ENCODE measurements at regions not wholly inside any gene's neighbourhood (a gene's known extent, or its start where the extent isn't known, plus 50 kb on each side); places are given as distances from the start of the nearest gene placed in this dataset.

GRCh38 chrX:25674776-25675175 lies 463.4 kb upstream of the MAGEB18 start:
- Histone ChIP-seq H3K27ac (ENCODE audit: low read depth, low read length, poor library complexity, severe bottlenecking) (no peak overlapping the region), H3K36me3 (ENCODE audit: insufficient read depth, low read length) (no peaks in the 10 kb centered on the region), H3K27me3 (ENCODE audit: insufficient read depth, low read length) (no peaks in the 10 kb centered on the region), H3K79me2 (ENCODE audit: insufficient read depth, low read length) (no peaks in the 10 kb centered on the region), H3K4me2 (ENCODE audit: low read length) (no peak overlapping the region), H3K9me3 (ENCODE audit: low read length) (no peaks in the 10 kb centered on the region), H3K9me2 (ENCODE audit: low read depth, low read length) (no peaks in the 10 kb centered on the region), H3K4me3 (ENCODE audit: low read depth, low read length, poor library complexity, severe bottlenecking) (no peak overlapping the region), H3F3A (ENCODE audit: insufficient read depth, low read length) (no peaks in the 10 kb centered on the region), H3K9ac (ENCODE audit: low read length) (no peak overlapping the region), H4K20me1 (ENCODE audit: insufficient read depth, low read length) (no peaks in the 10 kb centered on the region), H2AFZ (ENCODE audit: low read length) (no peak overlapping the region), H3K4me1 (ENCODE audit: insufficient read depth, low read length, severe bottlenecking) (no peaks in the 10 kb centered on the region)
- TF ChIP-seq EZH2 (IDR thresholded peaks at IDR 0.05; ENCODE audit: borderline replicate concordance, low read length) (no peak), CTCF (IDR thresholded peaks at IDR 0.05; ENCODE audit: low read length) (no peak)

GRCh38 chrX:25701876-25702275 lies 436.3 kb upstream of the MAGEB18 start:
- Histone ChIP-seq H3K27me3 (ENCODE audit: insufficient read depth, low read length) (no peaks in the 10 kb centered on the region), H3K9ac (ENCODE audit: low read length) (no peak overlapping the region), H3K9me2 (ENCODE audit: low read depth, low read length) (no peaks in the 10 kb centered on the region), H3F3A (ENCODE audit: insufficient read depth, low read length) (no peaks in the 10 kb centered on the region), H3K4me2 (ENCODE audit: low read length) (no peak overlapping the region), H3K36me3 (ENCODE audit: insufficient read depth, low read length) (no peaks in the 10 kb centered on the region), H3K9me3 (ENCODE audit: low read length) (no peaks in the 10 kb centered on the region), H4K20me1 (ENCODE audit: insufficient read depth, low read length) (no peaks in the 10 kb centered on the region), H3K4me3 (ENCODE audit: low read depth, low read length, poor library complexity, severe bottlenecking) (no peak overlapping the region), H3K27ac (ENCODE audit: low read depth, low read length, poor library complexity, severe bottlenecking) (no peak overlapping the region), H2AFZ (ENCODE audit: low read length) (no peak overlapping the region), H3K79me2 (ENCODE audit: insufficient read depth, low read length) (no peaks in the 10 kb centered on the region), H3K4me1 (ENCODE audit: insufficient read depth, low read length, severe bottlenecking) (no peaks in the 10 kb centered on the region)
- TF ChIP-seq EZH2 (IDR thresholded peaks at IDR 0.05; ENCODE audit: borderline replicate concordance, low read length), result no peak
- TF ChIP-seq CTCF (IDR thresholded peaks at IDR 0.05; ENCODE audit: low read length), result no peak

GRCh38 chrX:25717122-25717521 lies 421.0 kb upstream of the MAGEB18 start:
- no peak overlapping the region for H3K4me2 ChIP-seq (ENCODE audit: low read length)
- no peaks in the 10 kb centered on the region for H3K4me1 ChIP-seq (ENCODE audit: insufficient read depth, low read length, severe bottlenecking)
- H3K9me3 ChIP-seq (ENCODE audit: low read length), result no peaks in the 10 kb centered on the region
- H3K4me3 ChIP-seq (ENCODE audit: low read depth, low read length, poor library complexity, severe bottlenecking), result no peak overlapping the region
- TF ChIP-seq CTCF (IDR thresholded peaks at IDR 0.05; ENCODE audit: low read length) (no peak), EZH2 (IDR thresholded peaks at IDR 0.05; ENCODE audit: borderline replicate concordance, low read length) (no peak)
- H3K9me2 ChIP-seq (ENCODE audit: low read depth, low read length), result no peaks in the 10 kb centered on the region
- H3K9ac ChIP-seq (ENCODE audit: low read length), result no peak overlapping the region
- H2AFZ ChIP-seq (ENCODE audit: low read length), result no peak overlapping the region
- no peaks in the 10 kb centered on the region for H3K27me3 ChIP-seq (ENCODE audit: insufficient read depth, low read length)
- H3K36me3 ChIP-seq (ENCODE audit: insufficient read depth, low read length), result no peaks in the 10 kb centered on the region
- no peak overlapping the region for H3K27ac ChIP-seq (ENCODE audit: low read depth, low read length, poor library complexity, severe bottlenecking)
- H4K20me1 ChIP-seq (ENCODE audit: insufficient read depth, low read length), result no peaks in the 10 kb centered on the region
- no peaks in the 10 kb centered on the region for H3F3A ChIP-seq (ENCODE audit: insufficient read depth, low read length)
- H3K79me2 ChIP-seq (ENCODE audit: insufficient read depth, low read length), result no peaks in the 10 kb centered on the region
